Activated naive CD8-positive, alpha-beta T cell treated with anti-CD3 and anti-CD28 coated beads for 36 hours (primary cell): ENCODE measurements at regions not wholly inside any gene's neighbourhood (a gene's known extent, or its start where the extent isn't known, plus 50 kb on each side); places are given as distances from the start of the nearest gene placed in this dataset.
"Not testable (repeated sequence)": the region's sequence is repeated elsewhere in the genome, so short reads cannot be mapped to it uniquely, and the experiment has no call there.

Experiments
- DNase-seq: peaks from one replicate; pipeline ENCODE4 v3.0.0; 2021
- H3K27ac Mint-ChIP-seq: one replicate; pipeline ENCODE4 v1.8.0; 2022; ENCODE audit warnings: mild to moderate bottlenecking, moderate library complexity, mixed read lengths
- H3K27me3 Mint-ChIP-seq: one replicate; pipeline ENCODE4 v1.8.0; 2022; ENCODE audit warnings: mild to moderate bottlenecking, mixed read lengths
- H3K36me3 Mint-ChIP-seq: one replicate; pipeline ENCODE4 v1.8.0; 2021; ENCODE audit warnings: mild to moderate bottlenecking, mixed read lengths
- H3K4me1 Mint-ChIP-seq: one replicate; pipeline ENCODE4 v1.8.0; 2021; ENCODE audit warnings: mixed read lengths
- H3K4me3 Mint-ChIP-seq: one replicate; pipeline ENCODE4 v1.8.0; 2022; ENCODE audit warnings: mild to moderate bottlenecking, moderate library complexity, mixed read lengths
- H3K9me3 Mint-ChIP-seq: one replicate; pipeline ENCODE4 v1.8.0; 2022; ENCODE audit warnings: mixed read lengths

- no peak for DNase-seq
- H3K27me3 Mint-ChIP-seq: peaks cover 7% of the 10 kb centered on the region
- no peak overlapping the region for H3K27ac Mint-ChIP-seq
- H3K36me3 Mint-ChIP-seq: no peaks in the 10 kb centered on the region
- no peaks in the 10 kb centered on the region for H3K4me1 Mint-ChIP-seq
- H3K9me3 Mint-ChIP-seq: peaks cover 3% of the 10 kb centered on the region
- no peak overlapping the region for H3K4me3 Mint-ChIP-seq
Observed at GRCh38 chr9:120307599-120307998, 272.4 kb downstream of the CDK5RAP2 start.

DNA sequence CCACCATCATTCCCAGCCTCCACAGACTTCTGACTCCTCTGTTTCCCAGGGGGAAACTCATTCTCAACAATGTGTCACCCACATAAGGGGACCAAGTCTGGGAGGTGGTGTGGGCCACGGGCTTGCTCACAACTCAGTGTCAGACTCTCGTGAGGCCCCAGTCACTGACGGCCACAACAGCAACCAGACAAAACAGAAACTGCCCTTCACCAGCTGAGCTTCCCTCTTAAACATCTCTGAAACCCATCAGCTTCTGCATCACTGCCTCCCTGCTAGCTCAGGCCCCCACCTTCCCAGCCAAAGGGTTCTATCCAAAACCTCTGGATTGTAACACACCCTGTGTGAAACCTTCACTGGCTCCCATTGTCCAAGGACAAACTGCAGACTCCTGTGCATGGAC is 273.4 kb downstream of the CDK5RAP2 start:
- H3K9me3 Mint-ChIP-seq: no peaks in the 10 kb centered on the region
- no peak overlapping the region for H3K4me3 Mint-ChIP-seq
- H3K27me3 Mint-ChIP-seq: peaks cover 7% of the 10 kb centered on the region
- H3K27ac Mint-ChIP-seq: no peak overlapping the region
- DNase-seq: no peak
- H3K36me3 Mint-ChIP-seq: no peaks in the 10 kb centered on the region
- no peaks in the 10 kb centered on the region for H3K4me1 Mint-ChIP-seq

- Mint-ChIP-seq H3K27me3 (peaks cover 7% of the 10 kb centered on the region), H3K27ac (no peak overlapping the region), H3K4me1 (no peaks in the 10 kb centered on the region), H3K36me3 (no peaks in the 10 kb centered on the region), H3K4me3 (no peak overlapping the region), H3K9me3 (no peaks in the 10 kb centered on the region)
- DNase-seq: no peak
Observed at GRCh38 chr9:120306088-120306487, 273.9 kb downstream of the CDK5RAP2 start.

- not testable (repeated sequence) for H3K36me3 Mint-ChIP-seq, DNase-seq, H3K27ac Mint-ChIP-seq, H3K4me1 Mint-ChIP-seq, H3K9me3 Mint-ChIP-seq, H3K4me3 Mint-ChIP-seq, H3K27me3 Mint-ChIP-seq
Observed at GRCh38 chr9:120304896-120305295, 275.1 kb downstream of the CDK5RAP2 start.

- H3K9me3 Mint-ChIP-seq: no peaks in the 10 kb centered on the region
- DNase-seq: no peak
- H3K27me3 Mint-ChIP-seq: peaks cover 7% of the 10 kb centered on the region
- no peaks in the 10 kb centered on the region for H3K36me3 Mint-ChIP-seq
- H3K4me3 Mint-ChIP-seq: no peak overlapping the region
- H3K27ac Mint-ChIP-seq: no peak overlapping the region
- H3K4me1 Mint-ChIP-seq: no peaks in the 10 kb centered on the region
Observed at GRCh38 chr9:120303519-120303918, 276.4 kb downstream of the CDK5RAP2 start.

DNA sequence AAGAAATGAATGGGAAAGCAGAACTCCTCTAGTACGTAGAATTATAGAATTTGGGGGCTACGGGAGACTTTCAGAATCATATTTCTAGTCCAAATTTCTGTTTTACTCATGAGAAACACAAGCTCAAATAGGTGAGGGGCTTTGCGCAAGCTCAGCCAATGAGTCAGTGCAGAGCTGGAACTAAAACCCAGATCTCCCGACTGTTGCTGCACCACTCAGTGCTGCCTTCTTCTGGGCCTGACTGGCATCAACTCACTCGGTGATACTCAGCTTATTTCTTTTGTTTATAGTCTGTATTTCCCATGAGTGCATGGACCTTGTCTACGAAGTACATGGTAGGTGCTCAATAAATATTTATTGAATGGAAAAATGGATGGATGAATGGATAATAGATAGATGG is 280.2 kb downstream of the CDK5RAP2 start:
- Mint-ChIP-seq H3K27ac (no peak overlapping the region), H3K27me3 (no peaks in the 10 kb centered on the region), H3K4me3 (no peak overlapping the region), H3K36me3 (no peaks in the 10 kb centered on the region), H3K4me1 (no peaks in the 10 kb centered on the region), H3K9me3 (no peaks in the 10 kb centered on the region)
- no peak for DNase-seq

DNA sequence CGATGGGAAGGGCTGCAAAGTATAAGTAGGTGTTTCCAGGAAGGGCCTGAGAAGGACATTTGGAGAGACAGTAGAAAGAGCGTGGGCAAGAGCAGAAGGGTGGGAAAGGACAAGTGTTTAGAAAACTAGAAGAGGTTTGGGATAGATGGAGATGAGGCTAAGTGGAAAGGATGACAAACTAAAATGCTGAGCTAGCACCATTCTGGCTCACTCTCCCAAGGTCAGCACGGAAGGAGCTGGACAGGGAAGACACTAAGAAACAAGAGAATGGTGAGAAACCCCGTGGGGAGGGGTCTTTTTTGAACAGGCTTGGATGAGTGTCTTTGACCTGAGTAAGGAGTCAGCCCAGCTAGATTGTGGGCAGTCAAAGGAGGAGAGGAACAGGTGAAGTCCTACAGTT is 286.0 kb downstream of the CDK5RAP2 start:
- Mint-ChIP-seq H3K9me3 (no peaks in the 10 kb centered on the region), H3K27me3 (no peaks in the 10 kb centered on the region), H3K4me1 (no peaks in the 10 kb centered on the region), H3K27ac (no peak overlapping the region), H3K36me3 (no peaks in the 10 kb centered on the region), H3K4me3 (no peak overlapping the region)
- DNase-seq: no peak

DNA sequence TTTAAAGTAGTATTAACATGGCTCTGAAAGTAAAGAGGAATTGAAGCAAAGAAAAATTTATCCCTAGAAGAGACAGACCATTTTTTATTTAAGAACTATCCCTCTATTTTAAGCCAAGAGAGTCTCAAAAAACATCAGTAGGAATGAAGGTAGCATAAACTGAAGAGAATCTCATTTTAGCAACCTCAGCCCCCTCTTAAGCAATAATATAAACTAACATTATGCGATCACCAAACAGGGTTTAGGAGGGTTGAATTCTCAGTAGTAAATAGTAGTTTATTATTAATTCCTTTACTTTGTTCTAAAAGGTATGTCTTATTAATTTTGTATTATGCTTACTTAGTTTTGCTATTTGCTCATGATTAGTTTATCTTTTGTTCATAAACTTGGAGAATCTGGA is 287.4 kb downstream of the CDK5RAP2 start:
- Mint-ChIP-seq H3K4me1 (no peaks in the 10 kb centered on the region), H3K9me3 (no peaks in the 10 kb centered on the region), H3K27ac (no peak overlapping the region), H3K27me3 (no peaks in the 10 kb centered on the region), H3K4me3 (no peak overlapping the region), H3K36me3 (no peaks in the 10 kb centered on the region)
- no peak for DNase-seq

- Mint-ChIP-seq H3K36me3 (no peaks in the 10 kb centered on the region), H3K27me3 (no peaks in the 10 kb centered on the region), H3K27ac (no peak overlapping the region), H3K9me3 (no peaks in the 10 kb centered on the region), H3K4me3 (no peak overlapping the region), H3K4me1 (no peaks in the 10 kb centered on the region)
- DNase-seq: no peak
Observed at GRCh38 chr9:120291050-120291449, 288.9 kb downstream of the CDK5RAP2 start.

GRCh38 chr9:120289990-120290975 is 289.7 kb downstream of the CDK5RAP2 start:
- Mint-ChIP-seq H3K4me1 (no peaks in the 10 kb centered on the region), H3K27me3 (no peaks in the 10 kb centered on the region), H3K27ac (no peak overlapping the region), H3K36me3 (no peaks in the 10 kb centered on the region), H3K9me3 (no peaks in the 10 kb centered on the region), H3K4me3 (no peak overlapping the region)
- DNase-seq: no peak

DNA sequence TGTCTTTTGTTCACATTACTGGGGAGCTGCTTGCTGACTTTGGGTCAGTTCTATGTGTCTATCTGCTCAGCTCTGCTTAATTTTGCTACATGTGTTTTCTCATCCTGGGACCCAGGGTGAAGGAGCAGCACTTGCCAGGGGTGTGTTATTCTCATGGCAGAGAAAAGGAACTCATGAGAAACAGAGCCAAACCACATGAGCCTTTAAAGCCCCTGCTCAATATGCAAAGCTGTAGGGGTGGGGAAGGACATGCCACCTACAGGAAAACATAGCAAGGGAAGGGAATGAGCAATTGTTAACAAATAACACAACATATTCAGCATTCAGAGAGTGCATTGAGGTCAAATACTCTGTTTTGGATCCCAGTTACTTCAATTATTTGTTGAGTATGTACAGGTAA is 290.9 kb downstream of the CDK5RAP2 start:
- no peaks in the 10 kb centered on the region for H3K27me3 Mint-ChIP-seq
- no peak overlapping the region for H3K27ac Mint-ChIP-seq
- DNase-seq: no peak
- no peaks in the 10 kb centered on the region for H3K36me3 Mint-ChIP-seq
- H3K4me3 Mint-ChIP-seq: no peak overlapping the region
- no peaks in the 10 kb centered on the region for H3K9me3 Mint-ChIP-seq
- H3K4me1 Mint-ChIP-seq: no peaks in the 10 kb centered on the region

- no peaks in the 10 kb centered on the region for H3K9me3 Mint-ChIP-seq
- no peaks in the 10 kb centered on the region for H3K36me3 Mint-ChIP-seq
- no peaks in the 10 kb centered on the region for H3K27me3 Mint-ChIP-seq
- H3K27ac Mint-ChIP-seq: no peak overlapping the region
- no peak overlapping the region for H3K4me3 Mint-ChIP-seq
- H3K4me1 Mint-ChIP-seq: no peaks in the 10 kb centered on the region
- no peak for DNase-seq
Observed at GRCh38 chr9:120286530-120286929, 293.4 kb downstream of the CDK5RAP2 start.

DNA sequence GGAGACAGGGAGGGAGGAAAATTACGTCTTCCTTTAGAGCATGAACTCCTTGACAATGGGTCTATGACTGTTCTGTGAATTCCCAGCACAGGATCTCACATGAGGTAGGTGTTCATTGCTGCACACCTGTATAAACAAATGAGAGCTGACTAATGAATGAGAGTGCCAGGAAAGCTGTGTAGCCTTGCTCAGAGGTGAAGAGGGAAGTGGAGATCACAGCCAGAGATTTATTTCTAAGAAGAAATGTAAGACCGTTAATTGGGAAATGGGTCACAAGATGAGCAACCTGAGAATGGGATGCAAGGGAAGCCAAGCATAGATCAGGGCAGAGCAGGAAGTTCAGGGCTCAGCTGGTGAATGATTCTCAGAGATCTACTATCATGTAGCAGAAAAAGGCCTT is 295.1 kb downstream of the CDK5RAP2 start:
- H3K4me3 Mint-ChIP-seq: no peak overlapping the region
- no peaks in the 10 kb centered on the region for H3K36me3 Mint-ChIP-seq
- DNase-seq: no peak

DNA sequence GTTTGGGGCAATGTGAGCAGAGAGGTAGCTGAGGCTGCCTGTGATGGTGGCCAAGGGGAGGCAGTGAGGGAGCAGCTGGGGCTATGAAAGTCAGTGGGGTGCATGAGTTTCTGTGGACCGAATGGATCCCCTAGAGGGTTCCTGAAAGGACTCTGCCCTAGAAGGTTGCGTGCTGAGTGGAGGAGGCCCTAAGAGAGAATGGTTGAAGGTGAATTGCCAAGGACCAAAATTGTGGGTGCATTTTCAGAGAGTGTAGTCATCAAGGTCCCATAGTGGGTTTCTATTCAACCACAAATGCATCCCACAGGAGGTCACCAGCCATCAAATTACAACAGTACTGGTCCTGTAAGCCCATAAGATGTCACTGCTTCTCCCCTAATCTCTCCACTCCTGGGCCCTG is 298.3 kb downstream of the CDK5RAP2 start:
- no peaks in the 10 kb centered on the region for H3K36me3 Mint-ChIP-seq
- no peaks in the 10 kb centered on the region for H3K4me1 Mint-ChIP-seq
- H3K9me3 Mint-ChIP-seq: peaks cover 2% of the 10 kb centered on the region
- no peak for DNase-seq
- no peaks in the 10 kb centered on the region for H3K27me3 Mint-ChIP-seq
- no peak overlapping the region for H3K4me3 Mint-ChIP-seq
- H3K27ac Mint-ChIP-seq: no peak overlapping the region

More for the DNA sequence above, 295.1 kb downstream of the CDK5RAP2 start:
- H3K27me3 Mint-ChIP-seq: no peaks in the 10 kb centered on the region
- no peaks in the 10 kb centered on the region for H3K4me1 Mint-ChIP-seq
- no peak overlapping the region for H3K27ac Mint-ChIP-seq
- H3K9me3 Mint-ChIP-seq: no peaks in the 10 kb centered on the region

DNA sequence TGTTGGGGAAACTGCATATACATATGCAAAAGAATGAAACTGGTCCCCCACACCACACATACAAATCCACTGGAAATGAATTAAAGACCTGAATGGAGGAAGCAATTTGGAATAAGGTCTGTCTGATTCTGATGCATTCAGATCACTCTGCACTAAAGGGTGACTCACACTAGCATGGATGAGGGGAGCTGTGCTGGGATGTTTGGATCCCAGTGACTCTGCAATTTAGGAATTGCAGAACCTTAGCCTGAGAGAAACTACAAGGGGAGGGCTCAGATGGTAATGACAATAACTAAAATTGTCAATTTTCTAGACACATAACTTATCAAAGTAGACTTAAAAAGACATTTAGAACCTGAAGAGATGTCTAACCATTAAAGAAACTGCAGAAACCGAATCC is 312.0 kb downstream of the CDK5RAP2 start:
- Mint-ChIP-seq H3K27ac (no peak overlapping the region), H3K9me3 (peaks cover 8% of the 10 kb centered on the region), H3K36me3 (no peaks in the 10 kb centered on the region), H3K4me1 (no peaks in the 10 kb centered on the region), H3K4me3 (no peak overlapping the region), H3K27me3 (no peaks in the 10 kb centered on the region)
- DNase-seq: no peak

- no peak for DNase-seq
- Mint-ChIP-seq H3K4me1 (no peaks in the 10 kb centered on the region), H3K27me3 (no peaks in the 10 kb centered on the region), H3K27ac (no peak overlapping the region), H3K9me3 (peaks cover 2% of the 10 kb centered on the region), H3K36me3 (no peaks in the 10 kb centered on the region), H3K4me3 (no peak overlapping the region)
Observed at GRCh38 chr9:120265791-120266190, 314.2 kb downstream of the CDK5RAP2 start.
